HCT116 (cell line): ENCODE measurements at regions not wholly inside any gene's neighbourhood (a gene's known extent, or its start where the extent isn't known, plus 50 kb on each side); places are given as distances from the start of the nearest gene placed in this dataset.

ENCODE experiments used
- ATAC-seq: fragments of 200-7000 bp; cut with Tn5 transposase; 2 replicates; pipeline ENCODE4 v1.9.1; 2020; ENCODE audit warnings: mild to moderate bottlenecking, moderate library complexity
- BruUV-seq: library from RNA; stranded (reverse); fragments of 400-500 nt; replicated peaks from 2 replicates; lab custom pipeline; 2021; lab: Mats Ljungman, UMichigan
- CTCF ChIA-PET: fragments of 300-600 bp; sonication (Branson Sonifier 250); formaldehyde crosslinking; loops from one replicate; lab custom pipeline; 2021; ENCODE audit warnings: antibody characterized with exemption; lab: Charles Lee
- POLR2A ChIA-PET: fragments of 300-600, 350-600 bp; sonication (Branson Sonifier 250); formaldehyde crosslinking; loops from one replicate; lab custom pipeline; 2021; ENCODE audit warnings: antibody characterized with exemption; lab: Charles Lee
- RAD21 ChIA-PET, 2 experiments: fragments of 300-600 bp; sonication (Branson Sonifier 250); formaldehyde crosslinking; loops; one replicate each; lab custom pipeline; 2023; ENCODE audit warnings: low total read pairs in 2 of 2; ENCODE audit not compliant: uncharacterized antibody in 2 of 2, unreplicated experiment in 2 of 2, low non-redundant PET in 1 of 2; lab: Charles Lee
- DNase-seq: peaks from one replicate; pipeline ENCODE4 v3.0.0-alpha.2; 2010; ENCODE audit warnings: low read depth, low spot score
- H2AFZ ChIP-seq: fragments of 200-600 bp; shearing (Covaris generic), sonication (generic); 2 replicates; pipeline ENCODE4 v1.6.1; 2017; ENCODE audit warnings: low read depth, mixed run types, mixed read lengths, antibody characterized with exemption, low read length; ENCODE audit not compliant: poor library complexity, severe bottlenecking
- H3K27ac ChIP-seq: 2 replicates; pipeline ENCODE4 v1.5.1; 2012; ENCODE audit warnings: low read depth, low read length
- H3K27me3 ChIP-seq: fragments of 200-600 bp; sonication (generic); 2 replicates; pipeline ENCODE4 v1.6.1; 2016; ENCODE audit warnings: mixed run types, low read length, mixed read lengths; ENCODE audit not compliant: insufficient read depth
- H3K36me3 ChIP-seq, 2 experiments: fragments of 200-500 bp in 1 of 2; fragments of 200-600 bp in 1 of 2; sonication (Bioruptor generic) in 1 of 2; sonication (generic) in 1 of 2; 2 replicates each; pipeline versions ENCODE4 v1.5.1 to v1.6.1; 2014 to 2016; ENCODE audit warnings: low read length in 2 of 2, inconsistent platforms in 1 of 2, mixed read lengths in 1 of 2, mixed run types in 1 of 2; ENCODE audit not compliant: insufficient read depth in 2 of 2, control insufficient read depth in 1 of 2
- H3K4me1 ChIP-seq, 2 experiments: fragments of 200-600 bp in 1 of 2; sonication (generic) in 1 of 2; 2 replicates each; pipeline versions ENCODE4 v1.5.1 to v1.6.1; 2012 to 2017; ENCODE audit warnings: low read length in 2 of 2, inconsistent platforms in 1 of 2, mild to moderate bottlenecking in 1 of 2, mixed read lengths in 1 of 2, mixed run types in 1 of 2, moderate library complexity in 1 of 2; ENCODE audit not compliant: insufficient read depth in 2 of 2, control insufficient read depth in 1 of 2
- H3K4me2 ChIP-seq: fragments of 200-600 bp; sonication (generic); 2 replicates; pipeline ENCODE4 v1.6.1; 2017; ENCODE audit warnings: mixed run types, low read length, mixed read lengths
- H3K4me3 ChIP-seq, 2 experiments: fragments of 200-600 bp in 1 of 2; sonication (generic) in 1 of 2; replicated peaks in 1 of 2; 2 replicates each; pipeline ENCODE4 v1.5.1; 2011 to 2016; ENCODE audit warnings: low read length in 2 of 2, control low read depth in 1 of 2, low read depth in 1 of 2, mild to moderate bottlenecking in 1 of 2, mixed read lengths in 1 of 2, mixed run types in 1 of 2
- H3K79me2 ChIP-seq: fragments of 200-600 bp; sonication (generic); 2 replicates; pipeline ENCODE4 v1.6.1; 2017; ENCODE audit warnings: mild to moderate bottlenecking, mixed run types, low read length, moderate library complexity, mixed read lengths; ENCODE audit not compliant: insufficient read depth
- H3K9ac ChIP-seq: fragments of 200-600 bp; sonication (generic); 2 replicates; pipeline ENCODE4 v1.6.1; 2016; ENCODE audit warnings: low read length, mixed read lengths
- H3K9me2 ChIP-seq: fragments of 200-600 bp; sonication (generic), shearing (Covaris generic); 2 replicates; pipeline ENCODE4 v1.6.1; 2017; ENCODE audit warnings: mixed run types, mild to moderate bottlenecking, moderate library complexity; ENCODE audit not compliant: insufficient read depth
- H3K9me3 ChIP-seq, 2 experiments: fragments of 200-500 bp in 1 of 2; fragments of 200-600 bp in 1 of 2; sonication (Bioruptor generic) in 1 of 2; sonication (generic) in 1 of 2; 2 replicates each; pipeline ENCODE4 v1.6.1; 2014 to 2017; ENCODE audit warnings: low read length in 2 of 2, mixed read lengths in 2 of 2, inconsistent platforms in 1 of 2, low read depth in 1 of 2, mild to moderate bottlenecking in 1 of 2, mixed run types in 1 of 2, moderate library complexity in 1 of 2; ENCODE audit not compliant: control insufficient read depth in 1 of 2, insufficient read depth in 1 of 2
- H4K20me1 ChIP-seq: fragments of 200-600 bp; sonication (generic), shearing (Covaris generic); 2 replicates; pipeline ENCODE4 v1.6.1; 2017; ENCODE audit warnings: mixed run types, mild to moderate bottlenecking, moderate library complexity; ENCODE audit not compliant: insufficient read depth
- ATF3 ChIP-seq: IDR thresholded peaks from 2 replicates; pipeline ENCODE4 v1.6.1; 2012
- CBX3 ChIP-seq: IDR thresholded peaks from 2 replicates; pipeline ENCODE4 v1.6.1; 2012; ENCODE audit warnings: low read depth
- CEBPB ChIP-seq: IDR thresholded peaks from 2 replicates; pipeline ENCODE4 v1.6.1; 2012; ENCODE audit warnings: low read depth
- ELF1 ChIP-seq: IDR thresholded peaks from 2 replicates; pipeline ENCODE4 v1.6.1; 2012; ENCODE audit warnings: low read depth, borderline replicate concordance
- EZH2phosphoT487 ChIP-seq: fragments of 200-600 bp; IDR thresholded peaks from 2 replicates; pipeline ENCODE4 v1.6.1; 2018; ENCODE audit warnings: antibody characterized with exemption, borderline replicate concordance
- FOSL1 ChIP-seq: IDR thresholded peaks from 2 replicates; pipeline ENCODE4 v1.6.1; 2012; ENCODE audit warnings: low read depth
- JUND ChIP-seq: IDR thresholded peaks from 2 replicates; pipeline ENCODE4 v1.6.1; 2012
- POLR2A ChIP-seq: IDR thresholded peaks from 2 replicates; pipeline ENCODE4 v1.7.0; 2011; ENCODE audit warnings: borderline replicate concordance; ENCODE audit not compliant: insufficient read depth, insufficient read length; ENCODE audit errors: extremely low read depth
- RAD21 ChIP-seq: IDR thresholded peaks from 2 replicates; pipeline ENCODE4 v1.6.1; 2012; ENCODE audit warnings: low read depth, mild to moderate bottlenecking
- REST ChIP-seq: IDR thresholded peaks from 2 replicates; pipeline ENCODE4 v1.6.1; 2012; ENCODE audit warnings: low read depth
- SIN3A ChIP-seq: IDR thresholded peaks from 2 replicates; pipeline ENCODE4 v1.6.1; 2012; ENCODE audit warnings: low read depth
- SP1 ChIP-seq: IDR thresholded peaks from 2 replicates; pipeline ENCODE4 v1.6.1; 2012; ENCODE audit warnings: low read depth
- ZFX ChIP-seq: fragments of 450-650 bp; IDR thresholded peaks from 2 replicates; pipeline ENCODE4 v1.6.1; 2017
- intact Hi-C: fragments of 100-400 bp; cut with micrococcal nuclease; formaldehyde crosslinking; loops from 2 replicates; pipeline ENCODE4 v1.10.0; 2022
- TF ChIP-seq, protein P1 (sequence below): IDR thresholded peaks from 2 replicates; pipeline ENCODE4 v1.6.1; 2011; ENCODE audit warnings: mild to moderate bottlenecking, low read length, moderate library complexity; ENCODE audit not compliant: insufficient replicate concordance; ENCODE audit errors: extremely low read depth
- TF ChIP-seq, protein P2 (sequence below), 3 experiments: fragments of 200-600 bp in 1 of 3; sonication (generic) in 1 of 3; IDR thresholded peaks in 2 of 3; conservative IDR thresholded peaks in 1 of 3; 2 replicates each; pipeline ENCODE4 v1.5.1; 2012 to 2017; ENCODE audit warnings: low read depth in 2 of 3, low read length in 2 of 3, antibody characterized with exemption in 1 of 3, borderline replicate concordance in 1 of 3, control low read depth in 1 of 3, mild to moderate bottlenecking in 1 of 3, mixed read lengths in 1 of 3, mixed run types in 1 of 3, moderate library complexity in 1 of 3; ENCODE audit not compliant: insufficient read depth in 1 of 3

- TF ChIP-seq CEBPB (no peak), EZH2phosphoT487 (no peak), ZFX (no peak), CBX3 (no peak), SP1 (no peak), RAD21 (no peak), ELF1 (no peak), REST (no peak), POLR2A (no peak), SIN3A (no peak), ATF3 (no peak), FOSL1 (no peak), JUND (no peak)
- TF ChIP-seq, protein P1, sequence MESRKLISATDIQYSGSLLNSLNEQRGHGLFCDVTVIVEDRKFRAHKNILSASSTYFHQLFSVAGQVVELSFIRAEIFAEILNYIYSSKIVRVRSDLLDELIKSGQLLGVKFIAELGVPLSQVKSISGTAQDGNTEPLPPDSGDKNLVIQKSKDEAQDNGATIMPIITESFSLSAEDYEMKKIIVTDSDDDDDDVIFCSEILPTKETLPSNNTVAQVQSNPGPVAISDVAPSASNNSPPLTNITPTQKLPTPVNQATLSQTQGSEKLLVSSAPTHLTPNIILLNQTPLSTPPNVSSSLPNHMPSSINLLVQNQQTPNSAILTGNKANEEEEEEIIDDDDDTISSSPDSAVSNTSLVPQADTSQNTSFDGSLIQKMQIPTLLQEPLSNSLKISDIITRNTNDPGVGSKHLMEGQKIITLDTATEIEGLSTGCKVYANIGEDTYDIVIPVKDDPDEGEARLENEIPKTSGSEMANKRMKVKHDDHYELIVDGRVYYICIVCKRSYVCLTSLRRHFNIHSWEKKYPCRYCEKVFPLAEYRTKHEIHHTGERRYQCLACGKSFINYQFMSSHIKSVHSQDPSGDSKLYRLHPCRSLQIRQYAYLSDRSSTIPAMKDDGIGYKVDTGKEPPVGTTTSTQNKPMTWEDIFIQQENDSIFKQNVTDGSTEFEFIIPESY: no peak
- TF ChIP-seq, protein P2, sequence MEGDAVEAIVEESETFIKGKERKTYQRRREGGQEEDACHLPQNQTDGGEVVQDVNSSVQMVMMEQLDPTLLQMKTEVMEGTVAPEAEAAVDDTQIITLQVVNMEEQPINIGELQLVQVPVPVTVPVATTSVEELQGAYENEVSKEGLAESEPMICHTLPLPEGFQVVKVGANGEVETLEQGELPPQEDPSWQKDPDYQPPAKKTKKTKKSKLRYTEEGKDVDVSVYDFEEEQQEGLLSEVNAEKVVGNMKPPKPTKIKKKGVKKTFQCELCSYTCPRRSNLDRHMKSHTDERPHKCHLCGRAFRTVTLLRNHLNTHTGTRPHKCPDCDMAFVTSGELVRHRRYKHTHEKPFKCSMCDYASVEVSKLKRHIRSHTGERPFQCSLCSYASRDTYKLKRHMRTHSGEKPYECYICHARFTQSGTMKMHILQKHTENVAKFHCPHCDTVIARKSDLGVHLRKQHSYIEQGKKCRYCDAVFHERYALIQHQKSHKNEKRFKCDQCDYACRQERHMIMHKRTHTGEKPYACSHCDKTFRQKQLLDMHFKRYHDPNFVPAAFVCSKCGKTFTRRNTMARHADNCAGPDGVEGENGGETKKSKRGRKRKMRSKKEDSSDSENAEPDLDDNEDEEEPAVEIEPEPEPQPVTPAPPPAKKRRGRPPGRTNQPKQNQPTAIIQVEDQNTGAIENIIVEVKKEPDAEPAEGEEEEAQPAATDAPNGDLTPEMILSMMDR (IDR thresholded peaks at IDR 0.05 in 2 of 3, conservative IDR thresholded peaks at IDR 0.05 in 1 of 3; ENCODE audit: borderline replicate concordance in 1 of 3, insufficient read depth in 1 of 3, low read depth in 2 of 3, low read length in 2 of 3): no peak
- CTCF ChIA-PET: no interaction called here
- POLR2A ChIA-PET: no interaction called here
These were observed 146.4 kb upstream of the ARHGAP5 start for GRCh38 chr14:31930493-31931240.

More at GRCh38 chr14:31930493-31931240, 146.4 kb upstream of the ARHGAP5 start:
- H3K4me1 ChIP-seq: peaks cover 17 to 39% of the 10 kb centered on the region in 2 experiments
- no peak overlapping the region for H3K4me3 ChIP-seq
- H3K9me3 ChIP-seq: no peaks in the 10 kb centered on the region
- no peaks in the 10 kb centered on the region for H4K20me1 ChIP-seq
- no peak overlapping the region for H3K4me2 ChIP-seq
- H3K36me3 ChIP-seq: no peaks in the 10 kb centered on the region
- no peaks in the 10 kb centered on the region for H3K27me3 ChIP-seq
- H3K27ac ChIP-seq: no peak overlapping the region
- intact Hi-C loops: no loop called here
- no peak for ATAC-seq
- no peak overlapping the region for H2AFZ ChIP-seq
- H3K79me2 ChIP-seq: no peaks in the 10 kb centered on the region
- H3K9me2 ChIP-seq: no peaks in the 10 kb centered on the region
- no peak overlapping the region for H3K9ac ChIP-seq
- RAD21 ChIA-PET: no interaction called here
- BruUV-seq: no TSS peak
- DNase-seq: no peak
